LNCAP (cell line): ENCODE measurements at regions not wholly inside any gene's neighbourhood (a gene's known extent, or its start where the extent isn't known, plus 50 kb on each side); places are given as distances from the start of the nearest gene placed in this dataset.

Experiments used
- CTCF ChIP-seq: fragments of 450-650 bp; IDR thresholded peaks from 2 replicates; pipeline ENCODE4 v1.5.1; 2017; ENCODE audit warnings: mild to moderate bottlenecking

GRCh38 chr4:130568746-130569145 lies 1472.8 kb downstream of the C4orf33 start:
- TF ChIP-seq CTCF: no peak

GRCh38 chr4:130573742-130574141 lies 1477.8 kb downstream of the C4orf33 start:
- TF ChIP-seq CTCF: no peak

GRCh38 chr4:130574215-130574614 lies 1478.3 kb downstream of the C4orf33 start:
- TF ChIP-seq CTCF: no peak

GRCh38 chr4:130576218-130576617 lies 1480.3 kb downstream of the C4orf33 start:
- TF ChIP-seq CTCF: no peak

- TF ChIP-seq CTCF: no peak
These were observed 1495.1 kb downstream of the C4orf33 start for GRCh38 chr4:130591091-130591490.

- no peak for TF ChIP-seq CTCF
These were observed 1504.8 kb downstream of the C4orf33 start for GRCh38 chr4:130600706-130601105.

GRCh38 chr4:130603043-130603442 lies 1507.1 kb downstream of the C4orf33 start:
- no peak for TF ChIP-seq CTCF

GRCh38 chr4:130608121-130608520 lies 1512.2 kb downstream of the C4orf33 start:
- no peak for TF ChIP-seq CTCF
